HG02759 (cell line): ENCODE measurements at regions not wholly inside any gene's neighbourhood (a gene's known extent, or its start where the extent isn't known, plus 50 kb on each side); places are given as distances from the start of the nearest gene placed in this dataset.

Experiments used
- ATAC-seq: cut with Tn5 transposase; IDR thresholded peaks from one replicate; pipeline ENCODE4 v1.9.1; 2021; ENCODE audit warnings: mild to moderate bottlenecking, moderate library complexity; ENCODE audit not compliant: unreplicated experiment

DNA sequence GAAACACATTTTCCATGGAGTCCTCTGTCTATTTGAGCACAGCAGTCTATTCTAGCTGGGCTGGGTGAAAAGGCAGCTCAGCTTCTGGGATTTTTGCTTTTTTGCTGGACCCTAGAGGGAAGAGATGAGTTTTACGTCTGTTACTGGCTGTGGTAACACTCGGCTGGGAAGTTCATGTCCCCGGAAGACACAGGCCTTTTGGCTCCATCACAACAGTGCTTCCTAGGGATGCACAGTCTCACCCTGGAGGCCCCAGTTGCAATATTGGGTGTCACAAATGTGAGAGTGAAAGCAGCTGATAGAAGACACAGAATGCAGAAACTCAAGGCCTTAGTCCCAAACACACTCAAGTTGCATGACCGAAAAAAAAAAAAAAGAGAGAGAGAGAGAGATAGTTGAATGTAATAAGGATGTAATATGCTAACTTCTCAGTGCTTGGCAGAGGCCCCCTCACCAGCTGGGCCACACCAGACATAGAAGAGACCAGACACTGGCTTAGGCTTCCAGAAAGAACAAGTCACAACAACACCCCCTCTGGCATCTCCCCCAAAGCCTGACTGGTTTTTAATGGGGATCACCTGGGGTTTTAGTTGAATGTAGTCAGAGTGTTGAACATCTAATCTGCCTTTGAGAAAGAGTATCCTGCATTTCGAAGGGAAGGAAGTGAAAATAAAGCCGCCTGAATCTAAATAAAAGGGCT, 545.4 kb upstream of the FZD8 start:
- ATAC-seq: no peak

DNA sequence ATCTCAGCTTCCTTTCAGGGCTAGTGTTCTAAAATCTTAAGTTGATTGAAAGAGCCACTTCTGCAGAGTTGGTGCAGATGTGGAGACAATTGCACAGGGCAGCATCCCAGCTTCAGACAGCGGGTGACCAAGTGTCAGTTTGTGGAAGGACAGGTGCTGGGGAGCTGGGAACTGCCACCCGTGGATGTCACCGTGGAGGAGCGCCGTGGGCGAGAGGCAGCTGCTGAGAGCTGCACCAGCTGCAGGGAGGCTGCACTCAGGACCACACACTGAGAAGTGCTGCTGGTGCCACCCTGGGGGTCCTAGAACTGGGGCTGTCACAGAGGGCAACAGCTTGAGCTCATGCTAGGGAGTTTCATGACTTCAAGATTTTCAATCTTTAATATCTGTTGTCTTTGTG, 543.0 kb upstream of the FZD8 start:
- no peak for ATAC-seq

DNA sequence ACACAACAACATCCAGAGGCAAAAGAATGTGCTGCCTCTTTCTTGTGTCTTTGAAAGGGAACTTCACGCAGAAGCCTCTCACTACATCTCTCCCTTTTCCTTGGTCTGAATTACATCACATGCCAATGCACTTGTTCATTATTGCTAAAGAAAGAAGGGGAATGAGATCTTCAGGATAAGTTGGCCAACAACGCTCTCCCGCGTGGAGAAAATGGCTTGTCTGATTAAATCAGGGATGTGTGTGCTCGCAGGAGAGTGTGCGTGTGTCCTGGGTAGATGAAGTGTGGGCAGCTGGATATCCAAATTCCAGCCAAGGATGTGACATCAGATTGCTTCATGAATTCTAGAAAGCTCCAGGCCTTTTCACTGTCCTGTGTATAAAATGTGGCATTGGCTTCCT, 541.6 kb upstream of the FZD8 start:
- no peak for ATAC-seq

DNA sequence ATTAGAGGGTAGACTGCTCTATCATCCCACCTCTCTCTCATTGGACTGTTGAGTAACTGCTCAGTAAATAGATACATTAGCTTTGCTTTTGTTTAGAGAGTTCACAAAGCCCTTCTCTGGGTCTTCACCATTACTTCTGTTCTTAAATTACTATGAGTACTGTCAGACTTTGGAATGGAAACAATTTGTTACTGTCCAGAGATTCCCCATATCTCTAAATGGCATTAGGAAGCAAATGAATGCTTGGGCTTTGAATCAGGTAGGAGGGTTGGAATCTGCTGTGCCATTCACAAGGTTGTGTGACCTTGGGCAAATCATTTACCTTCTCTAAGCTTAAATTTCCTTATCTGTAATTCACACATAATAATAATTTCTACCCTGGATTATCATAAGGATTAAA, 541.0 kb upstream of the FZD8 start:
- no peak for ATAC-seq

DNA sequence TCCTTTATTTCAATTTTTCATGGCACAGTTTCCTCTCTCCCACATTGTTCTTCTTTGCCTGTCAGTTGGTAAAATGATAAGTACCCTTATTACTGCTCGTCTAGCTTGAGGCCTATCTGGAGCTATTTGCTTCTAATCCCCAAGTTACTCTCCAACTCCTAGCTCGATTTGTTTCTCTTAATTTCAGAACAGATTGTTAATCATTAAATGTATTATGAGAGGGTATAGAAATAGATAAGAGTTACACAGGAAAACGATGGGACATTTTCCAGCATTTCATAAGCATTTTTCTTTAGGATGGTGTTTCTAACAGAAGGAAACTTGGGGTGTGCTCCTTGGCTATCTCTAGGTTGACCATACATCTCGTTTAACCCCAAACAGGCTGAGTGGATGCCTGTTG, 540.5 kb upstream of the FZD8 start:
- no peak for ATAC-seq

DNA sequence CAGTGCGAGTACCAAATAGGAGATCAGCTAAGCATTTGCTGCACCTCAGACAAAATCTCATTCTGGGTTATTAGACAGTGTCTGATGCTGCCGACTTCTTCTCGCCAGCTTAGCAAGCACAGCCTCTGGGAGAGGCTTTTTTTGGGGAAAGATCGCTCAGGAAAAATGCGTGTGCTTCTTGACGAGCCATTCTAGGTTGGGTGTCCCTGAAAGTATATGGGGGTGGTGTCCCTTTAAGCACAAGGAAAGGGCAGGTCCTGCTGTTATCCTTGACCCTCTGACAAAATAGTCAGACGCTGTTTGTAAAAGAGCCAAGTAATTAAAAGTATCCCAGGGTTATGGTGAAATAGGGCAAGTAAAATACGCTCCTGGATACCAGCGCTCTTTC, 540.1 kb upstream of the FZD8 start:
- ATAC-seq: no peak

DNA sequence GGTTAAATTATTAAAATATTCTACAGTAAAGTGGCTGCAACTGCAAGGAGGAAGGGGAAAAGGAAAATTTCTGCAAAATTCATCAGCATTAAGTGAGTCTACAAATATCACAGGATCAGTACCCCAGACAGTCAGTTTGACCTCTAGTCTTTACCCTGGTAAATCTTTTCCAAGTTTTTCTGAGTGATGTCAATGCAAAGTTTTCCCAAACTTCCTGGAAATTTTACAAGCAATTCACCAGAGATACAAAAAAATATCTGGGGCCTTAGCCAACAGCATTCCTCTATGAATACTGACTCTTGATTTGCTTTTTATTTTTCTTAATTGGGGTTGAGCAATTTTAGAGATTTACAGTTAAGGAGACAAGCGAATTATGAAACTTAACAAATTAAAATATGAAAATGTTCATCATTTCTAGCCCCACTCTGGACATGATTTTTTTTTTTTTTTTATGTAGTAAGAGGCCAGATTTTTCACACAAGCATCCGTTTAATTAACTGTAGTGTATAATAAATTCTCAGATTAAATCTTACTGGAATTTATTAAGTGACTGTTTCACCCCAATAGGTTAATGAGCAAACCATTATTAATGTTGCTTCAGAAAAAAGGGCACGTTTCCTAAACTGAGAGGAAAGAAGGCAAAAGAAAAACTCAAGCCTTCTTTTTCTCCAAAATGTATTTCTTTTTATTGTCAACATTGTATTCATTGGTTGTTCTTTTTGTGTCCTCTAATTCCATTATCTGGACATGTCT, 539.5 kb upstream of the FZD8 start:
- no peak for ATAC-seq

DNA sequence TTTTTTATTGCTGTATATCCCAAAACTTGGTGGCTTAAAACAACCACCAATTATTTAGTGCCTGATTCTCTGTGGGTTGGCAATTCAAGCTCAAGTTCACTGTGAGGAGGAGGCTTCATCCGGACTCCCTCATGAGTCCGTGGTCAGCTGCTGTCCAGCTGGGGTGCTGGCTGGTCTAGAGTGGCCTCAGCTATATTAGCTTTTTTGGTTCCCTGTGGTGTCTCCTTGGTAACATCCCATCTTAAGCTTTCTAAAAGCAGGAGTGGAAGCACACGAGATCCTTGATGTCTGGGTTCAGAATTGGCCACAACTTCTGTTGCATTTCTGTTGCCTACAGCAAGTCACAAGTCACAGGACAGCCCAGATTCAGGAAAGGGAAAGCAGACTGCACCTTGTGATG, 536.5 kb upstream of the FZD8 start:
- no peak for ATAC-seq

DNA sequence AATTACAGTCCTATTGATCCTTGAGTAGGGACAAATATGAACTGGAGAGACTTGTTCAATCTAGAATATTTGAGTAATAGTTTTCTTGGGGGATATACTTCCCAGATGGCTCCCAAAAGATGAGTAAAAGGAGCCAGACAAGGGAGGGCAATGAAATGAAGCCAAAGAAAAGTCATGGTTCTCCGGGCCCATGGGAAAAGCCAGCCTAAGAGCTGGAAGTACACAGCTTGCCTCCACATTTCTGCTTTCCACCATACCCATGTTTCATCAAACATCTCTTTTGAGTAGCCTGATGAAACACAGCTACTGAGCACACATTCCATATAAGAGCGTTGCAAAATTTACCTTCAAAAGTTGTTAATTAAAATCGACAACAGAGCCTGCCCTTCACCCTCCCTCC, 535.0 kb upstream of the FZD8 start:
- ATAC-seq: no peak

DNA sequence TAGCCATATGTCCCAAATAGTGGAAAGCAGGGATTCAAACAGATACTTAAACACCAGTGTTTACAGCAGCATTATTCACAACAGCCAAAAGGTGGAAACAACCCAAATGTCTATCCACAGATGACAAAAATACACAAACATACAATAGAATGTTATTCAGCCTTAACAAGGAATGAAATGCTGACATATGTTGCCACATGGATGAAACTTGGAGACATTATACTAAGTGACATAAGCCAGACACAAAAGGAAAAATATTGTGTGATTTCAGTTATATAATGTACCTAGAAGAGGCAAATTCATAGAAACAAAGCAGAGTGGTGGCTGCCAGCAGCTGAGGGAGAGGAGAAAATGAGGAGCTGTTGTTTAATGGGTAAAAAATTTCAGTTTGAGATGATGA, 533.9 kb upstream of the FZD8 start:
- no peak for ATAC-seq

DNA sequence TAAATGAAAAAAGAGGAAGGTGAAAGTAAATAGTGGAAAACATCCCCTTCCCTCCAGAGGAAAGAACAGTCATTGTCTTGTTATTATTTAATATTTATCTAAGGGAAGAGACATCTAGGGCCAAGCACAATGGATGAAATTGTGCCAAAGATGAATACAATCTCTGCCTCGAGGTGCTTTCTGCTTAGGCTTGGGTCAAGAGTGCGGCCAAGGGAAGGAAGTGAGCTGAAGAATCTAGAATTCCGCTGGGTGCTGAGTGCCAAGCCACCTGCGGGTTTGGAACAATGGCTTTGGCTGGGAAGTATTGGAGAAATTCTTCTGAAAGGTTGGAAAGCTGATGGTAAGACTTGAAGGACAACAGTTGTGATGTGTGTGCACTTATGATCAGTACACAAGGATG, 531.3 kb upstream of the FZD8 start:
- no peak for ATAC-seq

DNA sequence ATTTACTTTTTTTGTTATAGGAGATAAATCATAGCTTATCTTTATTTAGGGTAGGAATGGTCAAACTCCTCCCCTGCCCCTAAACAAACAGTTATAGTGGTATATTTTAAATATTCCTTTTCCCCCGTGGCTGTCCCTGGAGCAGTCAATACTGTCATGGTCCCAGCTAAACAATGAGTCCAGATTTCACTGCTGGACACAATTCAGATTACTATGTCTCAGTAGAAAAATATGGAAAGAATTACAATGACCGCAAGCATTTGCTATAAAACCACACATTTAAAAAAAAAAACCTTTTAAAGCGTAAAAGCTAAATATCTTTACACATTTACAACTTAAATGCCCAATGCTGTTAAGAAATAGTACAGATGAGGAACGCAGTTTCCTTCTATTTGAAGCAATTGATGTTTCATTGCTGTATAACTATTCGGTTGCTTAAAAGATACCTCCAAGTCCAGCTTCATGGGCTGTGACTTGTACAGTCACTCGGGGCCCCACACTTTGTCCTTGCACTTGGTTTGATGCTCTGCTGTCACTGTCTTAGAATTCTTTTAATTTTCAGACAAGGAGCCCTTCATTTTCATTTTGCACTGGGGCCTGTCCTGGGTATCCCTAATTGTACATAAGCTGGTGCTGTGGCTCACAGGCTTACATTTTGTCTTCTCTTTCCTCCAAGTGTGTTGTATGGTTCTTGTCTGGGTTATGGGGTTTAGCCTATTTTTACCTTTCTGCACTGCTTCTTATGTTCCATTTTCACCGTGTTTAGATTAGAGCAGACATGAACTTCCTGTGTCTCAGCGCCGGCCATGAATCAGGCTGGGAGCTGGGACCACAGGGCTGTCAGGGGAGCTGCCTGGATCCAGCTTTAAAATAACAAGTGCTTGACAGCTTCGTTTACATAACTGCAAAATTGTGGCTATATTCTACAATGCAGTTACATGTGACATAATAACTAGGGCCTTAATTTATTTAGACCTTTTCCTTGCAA, 530.2 kb upstream of the FZD8 start:
- ATAC-seq: no peak

DNA sequence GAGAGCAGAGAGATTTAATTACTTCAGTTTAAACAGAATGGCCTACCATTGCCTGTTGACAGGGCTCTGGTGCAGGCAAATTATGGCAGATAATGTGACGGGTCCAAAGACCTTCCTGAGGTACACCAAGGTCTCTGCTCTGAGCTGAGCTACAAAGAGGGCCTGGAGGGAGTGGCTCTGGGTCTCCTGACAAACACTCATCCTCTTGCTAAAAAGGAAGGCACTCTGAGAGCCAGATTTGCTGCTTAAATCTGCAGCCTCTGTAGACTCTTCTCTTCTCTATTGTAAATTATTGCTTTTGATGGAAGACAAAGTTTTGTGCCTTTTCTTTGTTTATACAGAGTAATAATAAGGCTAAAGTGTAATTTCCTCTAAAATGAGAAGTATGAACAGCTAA, 529.5 kb upstream of the FZD8 start:
- ATAC-seq: no peak

DNA sequence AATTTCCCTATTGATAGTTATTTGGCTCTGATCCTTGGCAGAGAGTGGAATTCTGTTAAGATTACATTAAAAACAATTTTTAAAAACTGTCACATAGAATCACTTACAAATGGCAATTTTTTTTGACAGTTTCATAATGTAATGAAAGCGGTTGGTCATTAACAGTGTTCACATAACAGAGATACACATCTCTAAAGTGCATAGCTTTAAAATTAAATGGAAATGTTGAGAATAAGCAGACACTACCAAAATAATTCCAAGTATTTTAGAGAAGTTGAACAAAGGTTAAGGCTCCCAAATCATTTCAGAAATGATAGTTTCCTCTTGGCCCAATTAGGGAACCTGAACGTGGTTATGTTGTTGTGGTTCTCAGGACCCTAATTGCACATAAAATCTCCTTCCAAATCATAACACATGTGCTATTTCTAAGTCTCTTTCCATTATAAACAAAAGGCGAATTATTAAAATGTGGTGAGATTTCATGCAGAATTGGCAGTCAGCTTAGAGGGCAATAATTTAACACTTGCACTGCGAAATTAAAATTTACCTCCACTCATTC, 528.9 kb upstream of the FZD8 start:
- no peak for ATAC-seq

DNA sequence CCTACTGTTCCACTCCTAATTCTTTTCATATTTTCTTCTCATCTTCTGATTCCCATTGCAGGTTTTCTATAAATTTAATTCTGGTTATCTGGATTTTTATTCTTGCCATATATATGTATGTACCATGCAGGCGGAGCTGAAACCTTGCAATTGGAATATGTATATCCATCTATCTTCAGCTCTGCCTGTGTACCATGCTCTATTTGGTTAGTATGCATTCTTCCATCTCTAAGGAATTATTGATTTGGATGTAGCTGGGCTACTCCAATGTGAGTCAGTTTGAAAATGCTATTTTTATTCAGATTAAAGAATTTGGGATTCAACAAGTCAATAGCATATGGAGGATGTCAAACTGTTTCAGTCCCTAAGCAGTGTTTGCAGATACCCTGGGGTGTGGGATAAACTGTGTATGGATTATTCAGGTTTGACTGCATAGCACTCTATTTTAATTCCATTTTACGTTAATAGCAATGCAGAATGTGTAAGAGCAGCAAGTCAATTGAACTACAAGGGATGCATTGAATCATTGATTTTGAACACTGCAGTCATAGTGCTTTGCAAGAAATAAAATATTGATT, 528.1 kb upstream of the FZD8 start:
- no peak for ATAC-seq

DNA sequence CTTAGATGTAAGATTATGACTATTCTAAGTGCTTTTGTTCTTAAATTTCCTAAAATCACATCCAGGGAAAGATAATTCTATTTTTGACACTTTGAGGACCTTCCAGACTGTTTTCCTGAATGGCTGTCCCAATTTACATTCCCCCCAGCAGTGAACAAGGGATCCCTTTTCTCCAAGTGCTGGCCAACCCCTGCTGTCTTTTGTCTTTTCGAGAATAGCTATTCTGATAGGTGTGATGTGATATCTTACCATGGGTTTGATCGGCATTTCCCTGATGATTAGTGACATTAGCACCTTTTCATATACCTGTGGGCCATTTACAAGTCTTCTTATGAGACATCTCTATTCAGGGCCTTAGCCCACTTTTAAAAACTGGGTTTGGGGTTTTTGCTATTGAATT, 526.7 kb upstream of the FZD8 start:
- ATAC-seq: no peak

DNA sequence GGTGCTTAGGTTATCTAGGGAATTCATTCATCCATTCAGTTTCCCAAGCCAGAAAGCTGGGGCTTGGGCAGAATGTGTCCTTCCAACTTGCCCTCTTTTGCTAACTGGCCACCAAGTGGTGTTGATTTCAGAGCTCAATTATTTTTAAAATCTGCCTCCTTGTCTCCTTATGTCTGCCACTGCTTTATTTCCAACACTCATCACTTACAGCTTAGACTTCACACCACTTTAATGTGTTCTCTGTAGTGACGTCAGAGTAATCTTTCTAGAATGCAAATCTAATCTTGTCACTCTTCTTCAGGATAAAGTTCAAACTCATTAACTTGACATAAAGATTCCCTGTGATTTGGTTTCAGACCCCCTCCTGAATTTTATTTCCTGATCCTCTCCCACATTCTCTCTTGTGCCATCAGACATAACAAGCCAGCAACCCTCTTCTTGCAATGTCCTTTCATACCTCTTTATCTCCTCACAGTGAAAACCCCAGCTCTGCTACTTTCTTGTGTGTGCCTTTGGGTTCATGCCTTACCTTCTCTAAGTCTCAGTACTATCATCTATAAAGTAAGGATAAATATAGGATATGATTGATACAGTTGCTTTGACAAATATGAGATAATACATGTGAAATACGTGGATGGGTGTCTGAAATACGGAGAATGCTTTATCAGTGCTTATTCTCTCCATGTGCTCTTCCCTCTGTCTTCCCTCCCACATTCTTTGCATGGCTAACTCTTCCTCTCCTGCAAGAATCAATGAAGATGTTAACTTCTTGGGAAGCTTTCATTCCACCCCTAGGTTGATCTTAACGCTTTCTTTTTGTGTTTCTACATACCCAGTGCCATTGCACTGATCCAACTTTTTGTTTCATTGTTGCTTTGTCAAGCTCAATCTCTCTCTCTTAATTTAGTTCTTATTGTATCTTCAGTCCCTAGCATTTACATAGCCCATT, 522.7 kb upstream of the FZD8 start:
- ATAC-seq: no peak

DNA sequence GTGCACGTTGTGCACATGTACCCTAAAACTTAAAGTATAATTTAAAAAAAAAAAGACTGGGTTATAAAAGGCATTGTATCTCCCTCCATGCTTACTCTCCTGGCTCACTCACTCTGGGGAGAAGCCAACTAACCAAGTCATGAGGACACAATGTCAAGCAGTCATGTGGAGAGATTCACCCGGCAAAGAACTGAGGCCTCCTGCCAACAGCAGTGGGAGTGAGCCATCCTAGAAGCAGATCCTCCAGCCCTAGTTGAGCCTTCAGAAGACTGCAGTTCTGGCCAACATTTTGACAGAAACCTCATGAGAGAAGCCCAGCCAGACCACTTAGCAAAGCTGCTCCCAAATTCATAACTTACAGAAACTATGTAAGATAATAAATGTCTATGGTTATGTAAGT, 521.7 kb upstream of the FZD8 start:
- ATAC-seq: no peak

DNA sequence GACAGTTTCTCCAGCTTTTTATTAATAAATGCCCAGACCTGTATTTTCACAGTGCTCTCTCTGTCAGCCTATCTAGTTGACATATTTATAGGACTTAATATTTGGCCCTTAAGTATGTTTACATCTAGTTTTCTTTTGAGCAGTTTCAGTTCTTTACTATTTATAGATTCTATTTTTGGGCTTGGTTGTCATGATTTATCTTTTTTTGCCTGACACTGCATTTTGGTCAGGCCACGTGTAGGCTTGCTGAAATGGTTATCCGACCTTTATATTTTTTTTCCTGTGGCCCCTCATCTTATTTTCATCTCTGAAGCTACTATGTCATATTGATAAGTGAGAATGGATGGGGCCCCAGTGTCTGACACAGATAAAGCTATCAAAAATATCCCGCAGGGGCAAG, 515.4 kb upstream of the FZD8 start:
- no peak for ATAC-seq

DNA sequence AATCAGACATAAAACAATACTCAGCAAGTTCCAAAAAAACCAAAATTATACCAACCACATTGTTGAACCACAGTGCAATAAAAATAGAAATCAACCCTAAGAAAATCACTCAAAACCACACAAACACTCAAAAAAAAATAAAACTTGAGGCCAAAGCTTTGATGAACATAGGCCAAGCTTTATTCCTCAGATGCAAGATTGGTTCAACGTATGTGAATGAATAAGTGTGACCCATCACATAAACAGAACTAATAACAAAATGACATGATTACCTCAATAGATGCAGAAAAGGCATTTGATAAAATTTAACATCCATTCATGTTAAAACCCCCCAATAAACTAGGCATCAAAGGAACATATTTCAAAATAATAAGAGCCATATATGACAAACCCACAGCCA, 506.1 kb upstream of the FZD8 start:
- ATAC-seq: no peak
